ENCODE measurements at regions not wholly inside any gene's neighbourhood (a gene's known extent, or its start where the extent isn't known, plus 50 kb on each side); places are given as distances from the start of the nearest gene placed in this dataset.

DNA sequence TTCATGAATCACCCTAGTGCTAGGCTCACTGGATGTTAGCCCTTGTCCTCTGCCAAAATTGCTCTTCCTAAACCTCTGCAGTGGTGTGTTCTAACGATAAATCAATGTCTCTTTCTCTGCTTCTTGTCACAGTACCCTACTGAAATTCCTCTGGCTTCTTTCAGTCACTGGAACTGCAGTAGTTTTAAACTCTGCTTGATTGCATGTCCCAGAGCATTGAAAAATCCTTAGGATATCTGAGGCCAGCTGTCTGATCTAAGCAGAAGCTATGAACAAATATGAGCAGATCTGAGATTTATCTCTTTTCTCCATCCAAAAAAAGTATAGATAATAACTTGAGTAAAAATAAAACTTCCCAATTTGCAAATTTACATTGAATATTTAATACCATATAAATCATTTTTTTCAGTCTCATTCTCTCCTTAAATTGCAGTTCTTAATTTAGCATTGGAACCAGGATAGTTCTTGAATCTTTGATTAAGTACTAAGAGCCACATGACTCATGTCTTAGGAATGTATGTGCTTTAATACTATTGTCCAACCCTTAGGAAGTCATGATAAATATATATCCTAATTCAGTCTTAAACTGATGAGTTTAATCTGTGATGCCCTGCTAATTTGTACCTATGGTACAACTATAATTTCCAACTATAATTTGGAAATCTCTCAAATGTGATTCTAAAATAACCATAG lies 169.7 kb downstream of the PDHA2 start:
- TF ChIP-seq ESRRG (CRISPR knock-in tag; IDR thresholded peaks at IDR 0.05) (no peak), ZFP30 (CRISPR knock-in tag; IDR thresholded peaks at IDR 0.05) (no peak), GLIS3 (CRISPR knock-in tag; IDR thresholded peaks at IDR 0.05) (no peak), ISL1 (CRISPR knock-in tag; IDR thresholded peaks at IDR 0.05) (peak; percentile 32; the same call in 1 of the 2 replicates)
- peak; percentile 82 for ATAC-seq

DNA sequence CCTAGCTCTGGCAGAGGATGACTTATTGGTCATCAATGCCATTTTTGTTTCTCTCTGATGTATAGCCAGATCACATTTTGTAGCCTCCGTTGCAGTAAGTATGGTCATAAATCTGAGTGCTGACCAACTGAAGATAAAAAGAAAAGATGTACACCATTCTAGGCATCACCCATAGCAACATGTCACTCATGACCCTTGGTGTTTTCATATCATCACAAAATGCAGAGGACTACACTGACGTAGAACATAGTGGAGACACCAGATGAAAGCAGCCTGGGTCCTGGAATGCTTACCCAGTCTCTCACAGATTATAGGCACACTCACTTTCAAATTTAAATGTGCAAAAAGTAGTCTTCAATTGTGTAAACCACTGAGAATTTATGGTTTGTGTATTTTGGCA lies 172.8 kb downstream of the PDHA2 start:
- no peak for TF ChIP-seq ZNF8 (CRISPR knock-in tag; IDR thresholded peaks at IDR 0.05)
- TF ChIP-seq ARNTL (CRISPR knock-in tag; IDR thresholded peaks at IDR 0.05; ENCODE audit: borderline replicate concordance, low read depth): no peak
- TF ChIP-seq, protein P1, sequence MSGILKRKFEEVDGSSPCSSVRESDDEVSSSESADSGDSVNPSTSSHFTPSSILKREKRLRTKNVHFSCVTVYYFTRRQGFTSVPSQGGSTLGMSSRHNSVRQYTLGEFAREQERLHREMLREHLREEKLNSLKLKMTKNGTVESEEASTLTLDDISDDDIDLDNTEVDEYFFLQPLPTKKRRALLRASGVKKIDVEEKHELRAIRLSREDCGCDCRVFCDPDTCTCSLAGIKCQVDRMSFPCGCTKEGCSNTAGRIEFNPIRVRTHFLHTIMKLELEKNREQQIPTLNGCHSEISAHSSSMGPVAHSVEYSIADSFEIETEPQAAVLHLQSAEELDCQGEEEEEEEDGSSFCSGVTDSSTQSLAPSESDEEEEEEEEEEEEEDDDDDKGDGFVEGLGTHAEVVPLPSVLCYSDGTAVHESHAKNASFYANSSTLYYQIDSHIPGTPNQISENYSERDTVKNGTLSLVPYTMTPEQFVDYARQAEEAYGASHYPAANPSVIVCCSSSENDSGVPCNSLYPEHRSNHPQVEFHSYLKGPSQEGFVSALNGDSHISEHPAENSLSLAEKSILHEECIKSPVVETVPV (CRISPR knock-in tag; IDR thresholded peaks at IDR 0.05): no peak
- no peak for TF ChIP-seq PATZ1 (CRISPR knock-in tag; IDR thresholded peaks at IDR 0.05; ENCODE audit: borderline replicate concordance)
- TF ChIP-seq TOX (CRISPR knock-in tag; IDR thresholded peaks at IDR 0.05; ENCODE audit: borderline replicate concordance): no peak

DNA sequence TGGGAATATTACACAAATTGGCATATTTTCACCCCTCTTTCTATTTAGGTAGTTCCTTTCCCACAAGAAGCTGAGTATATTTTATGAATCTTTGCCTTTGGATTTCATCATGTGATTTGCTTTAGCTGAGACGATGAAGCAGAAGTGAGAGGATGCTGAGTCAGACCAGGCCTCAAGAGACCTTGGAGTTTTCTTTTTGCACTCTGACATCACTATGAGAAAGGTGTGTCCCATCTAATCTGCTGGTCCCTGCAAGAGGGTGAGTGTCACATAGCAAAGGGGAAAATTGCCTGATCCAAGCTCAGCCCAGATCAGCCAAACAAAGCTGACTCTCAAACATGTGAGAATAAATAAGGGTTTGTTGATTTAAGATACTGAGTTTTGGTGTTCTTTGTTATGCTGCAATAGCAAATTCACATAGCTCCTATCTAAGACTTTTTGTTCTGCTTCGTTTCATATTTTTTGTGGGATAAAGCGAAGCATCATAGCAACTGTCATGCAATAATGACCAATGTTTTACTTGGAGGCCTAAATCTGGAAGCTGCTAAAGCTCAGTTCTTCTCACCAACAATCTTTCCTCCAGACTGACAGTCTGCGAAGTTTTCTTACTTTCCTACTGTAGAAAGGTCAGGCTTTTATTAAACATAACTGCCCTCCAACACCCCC lies 176.9 kb downstream of the PDHA2 start:
- no peak for ATAC-seq
- no peak for TF ChIP-seq ESRRG (CRISPR knock-in tag; IDR thresholded peaks at IDR 0.05)
- TF ChIP-seq ZFP30 (CRISPR knock-in tag; IDR thresholded peaks at IDR 0.05): no peak
- TF ChIP-seq ZFP3 (CRISPR knock-in tag; IDR thresholded peaks at IDR 0.05): no peak
- no peak for TF ChIP-seq ZC3H10 (CRISPR knock-in tag; IDR thresholded peaks at IDR 0.05)
- TF ChIP-seq PPARA (CRISPR knock-in tag; IDR thresholded peaks at IDR 0.05; ENCODE audit: borderline replicate concordance): no peak
- TF ChIP-seq, protein P2, sequence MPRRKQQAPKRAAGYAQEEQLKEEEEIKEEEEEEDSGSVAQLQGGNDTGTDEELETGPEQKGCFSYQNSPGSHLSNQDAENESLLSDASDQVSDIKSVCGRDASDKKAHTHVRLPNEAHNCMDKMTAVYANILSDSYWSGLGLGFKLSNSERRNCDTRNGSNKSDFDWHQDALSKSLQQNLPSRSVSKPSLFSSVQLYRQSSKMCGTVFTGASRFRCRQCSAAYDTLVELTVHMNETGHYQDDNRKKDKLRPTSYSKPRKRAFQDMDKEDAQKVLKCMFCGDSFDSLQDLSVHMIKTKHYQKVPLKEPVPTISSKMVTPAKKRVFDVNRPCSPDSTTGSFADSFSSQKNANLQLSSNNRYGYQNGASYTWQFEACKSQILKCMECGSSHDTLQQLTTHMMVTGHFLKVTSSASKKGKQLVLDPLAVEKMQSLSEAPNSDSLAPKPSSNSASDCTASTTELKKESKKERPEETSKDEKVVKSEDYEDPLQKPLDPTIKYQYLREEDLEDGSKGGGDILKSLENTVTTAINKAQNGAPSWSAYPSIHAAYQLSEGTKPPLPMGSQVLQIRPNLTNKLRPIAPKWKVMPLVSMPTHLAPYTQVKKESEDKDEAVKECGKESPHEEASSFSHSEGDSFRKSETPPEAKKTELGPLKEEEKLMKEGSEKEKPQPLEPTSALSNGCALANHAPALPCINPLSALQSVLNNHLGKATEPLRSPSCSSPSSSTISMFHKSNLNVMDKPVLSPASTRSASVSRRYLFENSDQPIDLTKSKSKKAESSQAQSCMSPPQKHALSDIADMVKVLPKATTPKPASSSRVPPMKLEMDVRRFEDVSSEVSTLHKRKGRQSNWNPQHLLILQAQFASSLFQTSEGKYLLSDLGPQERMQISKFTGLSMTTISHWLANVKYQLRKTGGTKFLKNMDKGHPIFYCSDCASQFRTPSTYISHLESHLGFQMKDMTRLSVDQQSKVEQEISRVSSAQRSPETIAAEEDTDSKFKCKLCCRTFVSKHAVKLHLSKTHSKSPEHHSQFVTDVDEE (CRISPR knock-in tag; IDR thresholded peaks at IDR 0.05): no peak
- no peak for TF ChIP-seq ZNF565 (CRISPR knock-in tag; conservative IDR thresholded peaks at IDR 0.05; ENCODE audit: low read depth)
- TF ChIP-seq SNAI2 (CRISPR knock-in tag; IDR thresholded peaks at IDR 0.05): no peak
- TF ChIP-seq RARB (CRISPR knock-in tag; IDR thresholded peaks at IDR 0.05): no peak
- no peak for TF ChIP-seq OSR1 (CRISPR knock-in tag; IDR thresholded peaks at IDR 0.05)
- no peak for TF ChIP-seq TCF4 (CRISPR knock-in tag; IDR thresholded peaks at IDR 0.05; ENCODE audit: borderline replicate concordance)
- TF ChIP-seq TOX (CRISPR knock-in tag; IDR thresholded peaks at IDR 0.05; ENCODE audit: borderline replicate concordance): no peak
- TF ChIP-seq POU6F1 (CRISPR knock-in tag; IDR thresholded peaks at IDR 0.05; ENCODE audit: borderline replicate concordance, low read depth): no peak
- no peak for TF ChIP-seq CREB5 (CRISPR knock-in tag; IDR thresholded peaks at IDR 0.05; ENCODE audit: low read depth)
- TF ChIP-seq, protein P1 (CRISPR knock-in tag; IDR thresholded peaks at IDR 0.05): no peak
- no peak for TF ChIP-seq ZNF8 (CRISPR knock-in tag; IDR thresholded peaks at IDR 0.05)

More for the DNA sequence above, 172.8 kb downstream of the PDHA2 start:
- no peak for ATAC-seq
